Heart right ventricle (tissue), 16 donors: ENCODE measurements at regions not wholly inside any gene's neighbourhood (a gene's known extent, or its start where the extent isn't known, plus 50 kb on each side); places are given as distances from the start of the nearest gene placed in this dataset.

Experiments used
- ATAC-seq, 8 donors: fragments of 200-7000 bp; cut with Tn5 transposase; one replicate each; pipeline ENCODE4 v1.9.1; 2020; ENCODE audit warnings: mild to moderate bottlenecking in 8 of 8, moderate library complexity in 8 of 8, moderate number of reproducible peaks in 1 of 8
- DNase-seq, 2 donors: peaks; one replicate each; pipeline ENCODE4 v3.0.0-alpha.2; 2020
- H3K27ac ChIP-seq, 10 donors: fragments of 200-600 bp; sonication (generic) in 2 of 10; one replicate each; pipeline versions ENCODE4 v1.5.0 to v1.8.0; 2020 to 2022; ENCODE audit warnings: mild to moderate bottlenecking in 3 of 10
- H3K27me3 ChIP-seq, 7 donors: fragments of 200-600 bp; one replicate each; pipeline ENCODE4 v1.8.0; 2021 to 2022; ENCODE audit warnings: mild to moderate bottlenecking in 2 of 7
- H3K36me3 ChIP-seq, 9 donors: fragments of 200-600 bp; sonication (generic) in 1 of 9; one replicate each; pipeline versions ENCODE4 v1.5.0 to v1.8.0; 2020 to 2022; ENCODE audit warnings: mild to moderate bottlenecking in 2 of 9
- H3K4me1 ChIP-seq, 9 donors: fragments of 200-600 bp; sonication (generic) in 1 of 9; one replicate each; pipeline versions ENCODE4 v1.5.0 to v1.8.0; 2020 to 2022; ENCODE audit warnings: mild to moderate bottlenecking in 4 of 9
- H3K4me3 ChIP-seq, 10 donors: fragments of 200-600 bp; sonication (generic) in 2 of 10; one replicate each; pipeline versions ENCODE4 v1.5.0 to v1.8.0; 2020 to 2022; ENCODE audit warnings: mild to moderate bottlenecking in 7 of 10, moderate library complexity in 2 of 10
- H3K9me3 ChIP-seq, 11 donors: fragments of 200-600 bp in 10 of 11; sonication (generic) in 2 of 11; one replicate each; pipeline versions ENCODE4 v1.5.0 to v1.8.0; 2013 to 2022; ENCODE audit warnings: mild to moderate bottlenecking in 2 of 11, control low read depth in 1 of 11, moderate library complexity in 1 of 11
- WGBS, 2 donors: extraction: QIAGEN DNeasy Blood & Tissue Kit; methylation state at CpG; one replicate each; pipeline ENCODE4 v1.1.7; 2013; ENCODE audit warnings: inconsistent platforms in 1 of 2; 5-methylcytosine and 5-hydroxymethylcytosine counted together
- intact Hi-C, 10 donors: fragments of 100-400 bp; cut with DNase I; formaldehyde crosslinking; loops; one replicate each; pipeline versions ENCODE4 v1.11.1 to v1.14.2; 2022
- TF ChIP-seq, protein P1 (sequence below), 9 donors: fragments of 200-600 bp; sonication (generic) in 2 of 9; IDR thresholded peaks; one replicate each; pipeline versions ENCODE4 v1.5.0 to v1.8.0; 2021 to 2022; ENCODE audit warnings: antibody characterized with exemption in 9 of 9, mild to moderate bottlenecking in 5 of 9, moderate library complexity in 1 of 9
- donor health status: Arrhythmogenic right ventricular cardiomyopathy.
- donor health status: ischemic (EF 13 %, LVEDD 7.1; RV severe dilation, severe dysfunction).
- donor health status: healthy with polysubstance abuse.
- donor health status: DM: no; HTN: yes; CAD: no.
- donor health status: DM: no; HTN: no; CAD: no.
- donor health status: ischemic (EF 25% LVEDD 6.9; RV normal size, moderate dysfunction).
- donor health status: ischemic (EF 25% LVEDD 5.7; RV mildly dilated, moderate dysfunction).
- donor health status: healthy.
- donor health status: DM: yes; HTN: yes; CAD: no.
- donor health status: Ischemic cardiomyopathy.
- donor health status: ischemic (EF 35%, LVEDD 5.7; RV mildly dilated, moderate dysfunction).
- donor health status: nonischemic (EF 11% LVEDD 7.7; RV severe dilation, severe dysfunction).
- donor health status: DM: yes; HTN: yes; CAD: no.
- donor health status: PGD.
- donor health status: ischemic (EF 29% LVEDD 5.4; RV normal size, mild dysfunction).
- donor health status: nonischemic (EF 23%, LVEDD 6.1; RV moderate dilation, normal function).

DNA sequence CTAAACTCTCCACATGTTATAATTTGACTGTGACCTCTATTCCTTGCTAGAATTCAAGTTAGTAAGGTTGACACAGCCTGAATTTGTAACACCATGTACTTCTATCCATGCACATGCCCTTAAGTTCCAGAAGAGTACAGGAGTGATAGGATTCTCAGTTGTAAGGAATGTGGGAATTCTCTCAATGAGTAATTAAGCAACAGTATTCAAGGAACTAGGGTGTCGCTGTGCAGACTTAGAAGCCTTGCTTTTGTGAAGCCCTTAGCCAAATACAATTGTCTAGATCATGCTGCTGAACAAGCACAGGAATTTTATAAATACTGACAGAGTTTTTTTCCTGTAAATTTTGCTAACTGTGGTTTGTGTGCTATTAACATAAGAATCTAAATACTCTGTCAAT, 276.3 kb upstream of the PTBP2 start:
- H3K27ac ChIP-seq = no peak overlapping the region
- H3K36me3 ChIP-seq = no peaks in the 10 kb centered on the region
- no peaks in the 10 kb centered on the region for H3K27me3 ChIP-seq
- no peak overlapping the region for H3K4me3 ChIP-seq
- H3K9me3 ChIP-seq = peaks cover 0 to under 1% (median 0%) of the 10 kb centered on the region in 11 donors
- 89 to 94% methylated on average over 1 of the region's 1 CpG for WGBS, 2 donors
- TF ChIP-seq, protein P1, sequence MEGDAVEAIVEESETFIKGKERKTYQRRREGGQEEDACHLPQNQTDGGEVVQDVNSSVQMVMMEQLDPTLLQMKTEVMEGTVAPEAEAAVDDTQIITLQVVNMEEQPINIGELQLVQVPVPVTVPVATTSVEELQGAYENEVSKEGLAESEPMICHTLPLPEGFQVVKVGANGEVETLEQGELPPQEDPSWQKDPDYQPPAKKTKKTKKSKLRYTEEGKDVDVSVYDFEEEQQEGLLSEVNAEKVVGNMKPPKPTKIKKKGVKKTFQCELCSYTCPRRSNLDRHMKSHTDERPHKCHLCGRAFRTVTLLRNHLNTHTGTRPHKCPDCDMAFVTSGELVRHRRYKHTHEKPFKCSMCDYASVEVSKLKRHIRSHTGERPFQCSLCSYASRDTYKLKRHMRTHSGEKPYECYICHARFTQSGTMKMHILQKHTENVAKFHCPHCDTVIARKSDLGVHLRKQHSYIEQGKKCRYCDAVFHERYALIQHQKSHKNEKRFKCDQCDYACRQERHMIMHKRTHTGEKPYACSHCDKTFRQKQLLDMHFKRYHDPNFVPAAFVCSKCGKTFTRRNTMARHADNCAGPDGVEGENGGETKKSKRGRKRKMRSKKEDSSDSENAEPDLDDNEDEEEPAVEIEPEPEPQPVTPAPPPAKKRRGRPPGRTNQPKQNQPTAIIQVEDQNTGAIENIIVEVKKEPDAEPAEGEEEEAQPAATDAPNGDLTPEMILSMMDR (IDR thresholded peaks at IDR 0.05) = no peak
- ATAC-seq = no peak
- no peaks in the 10 kb centered on the region for H3K4me1 ChIP-seq
- DNase-seq = no peak
- intact Hi-C loops = no loop called here

DNA sequence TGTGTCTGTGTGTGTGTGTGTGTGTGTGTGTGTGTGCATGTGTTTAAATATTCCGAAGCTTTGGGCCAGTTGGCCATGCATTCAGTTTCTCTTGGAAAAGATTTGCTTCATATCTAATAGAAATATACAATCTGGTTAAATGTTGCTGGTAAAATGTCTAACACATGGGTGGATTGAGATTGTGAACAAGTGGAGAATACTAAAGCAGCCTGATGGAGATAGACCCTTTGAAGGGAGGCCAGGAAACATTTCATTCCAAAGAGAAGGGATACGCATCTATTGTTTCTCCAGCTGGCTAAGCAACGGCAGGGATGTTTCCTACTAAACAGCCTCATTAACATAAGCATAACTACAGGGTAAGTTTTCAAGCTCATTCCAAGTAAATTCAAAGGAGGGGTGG, 257.5 kb upstream of the PTBP2 start:
- H3K36me3 ChIP-seq = no peaks in the 10 kb centered on the region
- no peak overlapping the region for H3K27ac ChIP-seq
- ATAC-seq = no peak
- TF ChIP-seq, protein P1 (IDR thresholded peaks at IDR 0.05) = no peak
- no peaks in the 10 kb centered on the region for H3K27me3 ChIP-seq
- no peaks in the 10 kb centered on the region for H3K4me1 ChIP-seq
- DNase-seq = no peak
- WGBS, 2 donors = 58 to 59% methylated on average over 3 of the region's 3 CpGs
- H3K4me3 ChIP-seq = no peak overlapping the region
- no peaks in the 10 kb centered on the region for H3K9me3 ChIP-seq
- intact Hi-C loops = no loop called here

DNA sequence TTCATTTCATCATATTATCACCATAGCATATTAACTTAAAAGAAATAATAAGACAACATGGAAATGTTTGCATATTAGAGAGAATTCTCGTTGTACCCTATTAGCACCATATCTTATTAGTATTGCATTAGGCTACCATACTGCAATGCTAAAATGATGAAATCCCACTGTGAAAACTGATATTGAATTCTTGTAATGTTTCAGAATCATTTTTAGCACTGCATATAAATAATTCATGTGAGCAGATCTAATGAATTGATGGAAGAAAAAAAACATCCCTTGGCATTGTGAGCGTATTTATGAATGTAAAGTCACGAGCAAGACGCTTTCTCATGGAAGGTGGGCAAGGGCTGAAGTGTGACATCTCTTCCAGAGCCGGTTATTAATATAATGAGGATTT, 257.1 kb upstream of the PTBP2 start:
- Histone ChIP-seq H3K36me3 (no peaks in the 10 kb centered on the region), H3K4me3 (no peak overlapping the region), H3K4me1 (no peaks in the 10 kb centered on the region), H3K27ac (no peak overlapping the region), H3K27me3 (no peaks in the 10 kb centered on the region), H3K9me3 (no peaks in the 10 kb centered on the region)
- intact Hi-C loops = no loop called here
- ATAC-seq (no peak), DNase-seq (no peak)
- TF ChIP-seq, protein P1 (IDR thresholded peaks at IDR 0.05) = no peak
- 88 to 91% methylated on average over 5 of the region's 5 CpGs for WGBS, 2 donors

DNA sequence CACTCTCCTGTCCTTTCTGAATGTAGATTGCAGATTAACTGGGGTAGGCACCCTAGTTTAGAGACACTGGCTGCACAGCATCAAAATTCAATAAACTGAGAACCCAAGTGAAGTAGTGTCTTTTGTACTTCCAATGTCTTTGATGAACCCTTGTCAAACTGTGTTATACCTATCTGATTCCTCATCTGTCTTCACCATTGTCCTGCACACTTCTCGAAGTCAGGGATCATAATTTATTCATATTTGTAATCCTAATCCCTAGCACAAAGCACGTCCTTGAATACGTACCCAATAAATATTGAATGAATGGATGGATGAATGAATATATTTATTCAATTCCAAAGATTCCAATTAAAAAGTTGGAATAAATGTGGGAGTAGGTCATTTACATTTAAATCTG, 256.6 kb upstream of the PTBP2 start:
- 87 to 89% methylated on average over 3 of the region's 3 CpGs for WGBS, 2 donors
- H3K4me1 ChIP-seq = no peaks in the 10 kb centered on the region
- H3K36me3 ChIP-seq = no peaks in the 10 kb centered on the region
- TF ChIP-seq, protein P1 (IDR thresholded peaks at IDR 0.05) = no peak
- DNase-seq = no peak
- H3K9me3 ChIP-seq = no peaks in the 10 kb centered on the region
- H3K27me3 ChIP-seq = no peaks in the 10 kb centered on the region
- intact Hi-C loops = no loop called here
- no peak overlapping the region for H3K27ac ChIP-seq
- no peak for ATAC-seq
- H3K4me3 ChIP-seq = no peak overlapping the region

DNA sequence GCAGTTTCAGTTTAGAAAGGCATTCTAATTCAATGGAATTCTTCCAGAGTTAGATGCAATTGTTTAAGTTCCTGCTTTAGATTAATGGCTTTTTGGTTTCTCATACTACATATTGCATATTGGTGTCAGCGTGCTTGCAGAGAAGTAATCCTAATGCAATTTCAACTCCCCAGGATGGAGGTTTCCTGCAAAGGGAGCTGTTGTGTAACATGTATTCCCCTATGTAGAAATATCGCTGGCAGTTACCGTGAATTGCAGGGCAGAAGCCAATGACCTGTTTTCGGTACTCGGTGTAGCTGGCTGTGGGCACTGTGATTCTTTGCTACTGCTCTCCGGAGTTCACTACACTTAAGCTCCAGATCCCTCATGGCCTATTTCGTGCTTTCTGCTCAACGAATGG, 256.1 kb upstream of the PTBP2 start:
- no peak overlapping the region for H3K4me3 ChIP-seq
- intact Hi-C loops = no loop called here
- TF ChIP-seq, protein P1 (IDR thresholded peaks at IDR 0.05) = no peak
- H3K36me3 ChIP-seq = no peaks in the 10 kb centered on the region
- H3K27me3 ChIP-seq = no peaks in the 10 kb centered on the region
- ATAC-seq (peak in 3 of 8 donors; percentile 17 to 81 (median 46)), DNase-seq (no peak)
- H3K4me1 ChIP-seq = no peaks in the 10 kb centered on the region
- H3K9me3 ChIP-seq = no peaks in the 10 kb centered on the region
- 72 to 73% methylated on average over 8 of the region's 8 CpGs for WGBS, 2 donors
- no peak overlapping the region for H3K27ac ChIP-seq
